Activated naive CD4-positive, alpha-beta T cell treated with anti-CD3 and anti-CD28 coated beads, Interleukin-2, amount 10 ng/mL, durations not matched to agents 7 days and 5 days (primary cell): ENCODE measurements at regions not wholly inside any gene's neighbourhood (a gene's known extent, or its start where the extent isn't known, plus 50 kb on each side); places are given as distances from the start of the nearest gene placed in this dataset.
"Not testable (repeated sequence)": the region's sequence is repeated elsewhere in the genome, so short reads cannot be mapped to it uniquely, and the experiment has no call there.

Experiments used
- CTCF ChIA-PET: fragments of 350-600 bp; sonication (Branson Sonifier 250); formaldehyde crosslinking; loops from one replicate; lab custom pipeline; 2021; ENCODE audit warnings: antibody characterized with exemption; lab: Charles Lee
- DNase-seq: peaks from one replicate; pipeline ENCODE4 v3.0.0-alpha.2; 2020
- H3K27ac Mint-ChIP-seq: one replicate; pipeline ENCODE4 v1.8.0; 2021; ENCODE audit warnings: mild to moderate bottlenecking, moderate library complexity, mixed read lengths
- H3K27me3 Mint-ChIP-seq: one replicate; pipeline ENCODE4 v1.8.0; 2021; ENCODE audit warnings: mild to moderate bottlenecking, mixed read lengths
- H3K36me3 Mint-ChIP-seq: one replicate; pipeline ENCODE4 v1.8.0; 2021; ENCODE audit warnings: mixed read lengths
- H3K4me1 Mint-ChIP-seq: one replicate; pipeline ENCODE4 v1.8.0; 2021; ENCODE audit warnings: mixed read lengths
- H3K4me3 Mint-ChIP-seq: one replicate; pipeline ENCODE4 v1.8.0; 2021; ENCODE audit warnings: mild to moderate bottlenecking, moderate library complexity, mixed read lengths
- H3K9me3 Mint-ChIP-seq: one replicate; pipeline ENCODE4 v1.8.0; 2021; ENCODE audit warnings: mixed read lengths

DNA sequence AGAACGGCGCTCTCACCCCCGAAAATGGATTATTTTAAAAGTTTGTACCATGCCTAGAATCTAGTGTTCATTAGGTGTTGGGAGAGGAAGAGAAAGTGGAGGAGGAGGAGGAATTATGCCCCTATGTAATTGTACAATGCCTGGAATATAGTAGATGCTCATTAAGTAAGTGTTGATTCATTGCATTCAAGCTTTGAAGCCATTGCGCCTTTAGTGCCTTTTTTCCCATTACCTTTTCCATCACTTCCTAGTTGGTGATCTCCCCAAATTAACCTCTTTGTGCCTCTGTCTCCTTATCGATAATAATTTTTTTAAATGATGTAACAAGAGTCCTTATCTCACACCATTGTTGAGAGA, 220.7 kb upstream of the PRICKLE2 start:
- Mint-ChIP-seq H3K4me1 (no peaks in the 10 kb centered on the region), H3K27me3 (peaks cover 62% of the 10 kb centered on the region), H3K4me3 (no peak overlapping the region), H3K9me3 (no peaks in the 10 kb centered on the region), H3K36me3 (no peaks in the 10 kb centered on the region), H3K27ac (no peak overlapping the region)
- CTCF ChIA-PET: no interaction called here
- DNase-seq: no peak

DNA sequence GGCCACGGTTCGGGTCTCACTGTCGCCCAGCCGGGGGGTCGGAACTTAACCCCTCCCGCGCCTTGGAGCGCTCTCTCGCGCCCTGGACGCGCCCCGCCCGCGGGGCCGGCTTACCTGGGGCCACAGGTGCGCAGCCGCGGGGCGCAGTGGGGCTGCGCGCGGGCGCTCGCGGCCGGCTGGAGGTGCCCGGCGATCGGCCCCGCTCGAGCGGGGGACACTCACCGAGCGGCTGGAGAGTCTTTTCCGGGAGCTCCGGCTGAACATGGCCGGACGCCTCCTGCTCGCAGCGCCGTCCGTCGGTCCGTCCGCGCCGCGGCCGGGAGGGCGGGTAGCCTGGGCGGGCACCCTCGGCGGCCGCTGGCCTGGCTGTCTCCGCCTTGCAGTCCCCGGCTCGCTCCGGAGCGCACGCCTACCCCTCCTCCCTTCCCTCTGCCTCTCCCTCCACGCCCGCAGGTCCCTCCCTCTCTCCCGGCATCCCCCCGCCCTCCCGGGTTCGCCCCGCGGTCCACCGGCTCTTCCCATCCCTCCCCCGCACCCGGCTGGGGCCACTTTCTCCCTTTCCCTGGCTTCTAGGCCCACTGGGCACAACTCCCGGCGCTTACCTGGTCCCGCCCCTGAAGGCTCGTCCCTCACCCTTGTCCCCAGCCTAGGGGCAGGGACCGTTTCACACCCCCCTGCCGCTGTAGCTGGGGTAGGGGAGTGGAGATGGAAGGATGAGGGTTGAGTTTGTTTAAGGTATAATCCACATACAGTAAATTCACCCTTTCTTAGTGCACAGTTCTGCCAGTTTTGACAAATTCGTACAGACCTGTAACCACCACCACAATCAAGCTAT, 220.1 kb upstream of the PRICKLE2 start:
- Mint-ChIP-seq H3K27me3 (peaks cover 57% of the 10 kb centered on the region), H3K4me1 (no peaks in the 10 kb centered on the region), H3K36me3 (no peaks in the 10 kb centered on the region), H3K9me3 (no peaks in the 10 kb centered on the region), H3K4me3 (no peak overlapping the region), H3K27ac (no peak overlapping the region)
- DNase-seq: no peak
- CTCF ChIA-PET: no interaction called here

DNA sequence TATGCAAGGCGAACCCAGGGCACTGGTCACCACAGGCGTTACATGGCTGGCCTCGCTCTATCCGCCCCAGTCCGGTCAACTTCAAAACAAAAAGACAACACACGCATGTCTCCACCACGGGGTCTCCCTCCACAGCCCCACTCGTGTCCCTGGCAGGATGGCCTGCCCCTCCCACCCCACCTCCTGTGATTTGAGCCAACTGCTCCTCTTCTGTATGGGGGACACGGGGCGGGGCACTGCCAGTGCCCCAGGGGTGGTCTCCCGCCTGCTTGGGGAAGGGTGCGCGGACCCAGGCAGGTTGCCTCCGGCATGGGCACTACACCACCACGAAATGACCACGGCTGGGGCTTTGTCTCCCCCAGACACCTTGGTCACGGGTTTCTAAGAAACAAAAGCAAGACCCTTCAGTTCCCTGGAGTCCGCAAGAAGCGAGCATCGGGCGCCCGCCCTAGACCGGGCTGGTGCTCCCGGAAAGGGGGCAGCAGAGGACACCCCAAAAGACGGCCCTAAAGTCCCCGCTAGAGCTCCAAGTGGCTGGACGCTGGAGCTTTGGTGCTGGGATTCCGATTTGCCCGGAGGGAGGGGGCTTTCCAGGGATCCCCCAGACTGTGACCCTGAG, 219.3 kb upstream of the PRICKLE2 start:
- Mint-ChIP-seq H3K27me3 (peaks cover 57% of the 10 kb centered on the region), H3K27ac (no peak overlapping the region), H3K9me3 (no peaks in the 10 kb centered on the region), H3K4me1 (no peaks in the 10 kb centered on the region), H3K4me3 (no peak overlapping the region), H3K36me3 (no peaks in the 10 kb centered on the region)
- DNase-seq: no peak
- CTCF ChIA-PET: no interaction called here

- CTCF ChIA-PET: no interaction called here
- no peaks in the 10 kb centered on the region for H3K36me3 Mint-ChIP-seq
- H3K4me1 Mint-ChIP-seq: no peaks in the 10 kb centered on the region
- no peak overlapping the region for H3K4me3 Mint-ChIP-seq
- no peak for DNase-seq
- H3K27me3 Mint-ChIP-seq: peaks cover 60% of the 10 kb centered on the region
- no peaks in the 10 kb centered on the region for H3K9me3 Mint-ChIP-seq
- no peak overlapping the region for H3K27ac Mint-ChIP-seq
These were observed 218.5 kb upstream of the PRICKLE2 start for GRCh38 chr3:64443546-64444381.

DNA sequence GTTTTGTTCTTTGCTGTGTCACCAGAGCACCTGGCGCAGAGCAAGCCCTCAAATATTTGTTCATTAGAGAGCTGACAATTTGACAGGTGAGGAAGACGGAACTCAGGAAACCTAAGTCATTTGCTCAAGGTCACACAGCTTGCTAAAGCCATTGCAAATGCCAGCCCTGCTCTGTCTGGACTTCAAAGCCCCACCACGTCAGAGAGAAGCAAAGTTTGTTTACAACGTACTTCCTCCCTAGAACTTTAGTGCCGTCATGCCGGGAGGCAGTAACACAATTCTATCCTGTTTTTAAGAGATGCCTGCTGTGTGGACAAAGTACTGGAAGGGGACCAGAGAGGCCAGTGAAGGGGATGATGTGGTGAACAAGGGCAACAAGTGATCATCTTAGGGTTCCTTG, 216.6 kb upstream of the PRICKLE2 start:
- Mint-ChIP-seq H3K36me3 (no peaks in the 10 kb centered on the region), H3K27me3 (peaks cover 51% of the 10 kb centered on the region), H3K9me3 (no peaks in the 10 kb centered on the region), H3K4me3 (no peak overlapping the region), H3K27ac (no peak overlapping the region), H3K4me1 (no peaks in the 10 kb centered on the region)
- CTCF ChIA-PET: no interaction called here
- no peak for DNase-seq

- Mint-ChIP-seq H3K4me3 (no peak overlapping the region), H3K9me3 (peaks cover 2% of the 10 kb centered on the region), H3K36me3 (no peaks in the 10 kb centered on the region), H3K27me3 (peaks cover 43% of the 10 kb centered on the region), H3K4me1 (no peaks in the 10 kb centered on the region), H3K27ac (no peak overlapping the region)
- CTCF ChIA-PET: no interaction called here
- DNase-seq: no peak
These were observed 215.2 kb upstream of the PRICKLE2 start for GRCh38 chr3:64440498-64440897.

- H3K4me3 Mint-ChIP-seq: no peak overlapping the region
- CTCF ChIA-PET: no interaction called here
- peaks cover 27% of the 10 kb centered on the region for H3K27me3 Mint-ChIP-seq
These were observed 213.5 kb upstream of the PRICKLE2 start for GRCh38 chr3:64438812-64439211.

DNA sequence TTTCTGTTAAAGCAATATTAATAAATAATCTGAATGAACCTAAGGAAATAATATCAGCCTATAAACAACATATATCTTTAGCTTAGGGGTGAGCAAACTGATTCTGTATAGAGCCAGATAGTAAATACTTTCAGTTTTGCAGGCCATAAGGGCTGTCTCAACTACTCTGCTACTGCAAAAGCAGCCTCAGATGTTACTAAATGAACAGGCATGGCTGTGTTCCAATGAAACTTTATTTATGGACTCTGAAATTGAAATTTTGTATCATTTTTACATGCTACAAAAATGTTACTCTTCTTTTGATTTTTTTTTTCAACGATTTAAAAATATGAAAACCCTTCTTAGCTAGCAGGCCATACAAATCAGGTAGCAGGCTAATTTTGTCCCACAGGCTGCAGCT, 212.8 kb upstream of the PRICKLE2 start:
- H3K27me3 Mint-ChIP-seq: peaks cover 20% of the 10 kb centered on the region

More at GRCh38 chr3:64438812-64439211, 213.5 kb upstream of the PRICKLE2 start:
- Mint-ChIP-seq H3K27ac (no peak overlapping the region), H3K36me3 (peaks cover 2% of the 10 kb centered on the region), H3K9me3 (peaks cover 4% of the 10 kb centered on the region), H3K4me1 (no peaks in the 10 kb centered on the region)
- DNase-seq: no peak

GRCh38 chr3:64437131-64437530, 211.9 kb upstream of the PRICKLE2 start:
- H3K27me3 Mint-ChIP-seq: peaks cover 12% of the 10 kb centered on the region
- peaks cover 4% of the 10 kb centered on the region for H3K9me3 Mint-ChIP-seq
- H3K4me3 Mint-ChIP-seq: no peak overlapping the region
- CTCF ChIA-PET: no interaction called here
- DNase-seq: no peak
- H3K36me3 Mint-ChIP-seq: peaks cover 2% of the 10 kb centered on the region
- no peak overlapping the region for H3K27ac Mint-ChIP-seq
- H3K4me1 Mint-ChIP-seq: no peaks in the 10 kb centered on the region

More for the DNA sequence above, 212.8 kb upstream of the PRICKLE2 start:
- H3K36me3 Mint-ChIP-seq: peaks cover 2% of the 10 kb centered on the region
- no peak overlapping the region for H3K4me3 Mint-ChIP-seq
- CTCF ChIA-PET: no interaction called here
- no peak overlapping the region for H3K27ac Mint-ChIP-seq
- no peak for DNase-seq
- no peaks in the 10 kb centered on the region for H3K4me1 Mint-ChIP-seq
- peaks cover 4% of the 10 kb centered on the region for H3K9me3 Mint-ChIP-seq

GRCh38 chr3:64435023-64435422, 209.8 kb upstream of the PRICKLE2 start:
- H3K36me3 Mint-ChIP-seq, H3K4me3 Mint-ChIP-seq, H3K9me3 Mint-ChIP-seq, H3K4me1 Mint-ChIP-seq, H3K27ac Mint-ChIP-seq, H3K27me3 Mint-ChIP-seq, DNase-seq, CTCF ChIA-PET: not testable (repeated sequence)

DNA sequence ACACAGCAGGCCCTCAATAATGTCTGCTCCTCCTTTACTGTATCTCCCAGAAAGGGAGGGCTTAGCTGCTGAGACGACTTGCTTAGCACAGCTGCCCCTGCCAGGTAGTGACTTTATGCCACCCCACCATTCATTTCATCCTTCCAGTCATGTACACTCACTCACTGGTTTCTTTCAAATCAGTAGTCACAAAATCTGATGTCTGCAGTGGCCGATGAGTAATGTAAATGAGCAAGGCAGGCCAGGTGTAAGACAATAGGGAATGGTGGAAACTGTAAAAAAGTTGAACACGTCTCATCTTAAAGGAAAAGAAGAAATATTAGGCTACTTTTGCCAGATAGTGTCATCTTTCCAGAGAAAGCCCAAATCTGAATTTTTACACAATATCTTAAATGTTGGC, 207.6 kb upstream of the PRICKLE2 start:
- no peaks in the 10 kb centered on the region for H3K4me1 Mint-ChIP-seq
- no peak overlapping the region for H3K4me3 Mint-ChIP-seq
- H3K27me3 Mint-ChIP-seq: no peaks in the 10 kb centered on the region
- no peak for DNase-seq
- H3K36me3 Mint-ChIP-seq: peaks cover 2% of the 10 kb centered on the region
- no peak overlapping the region for H3K27ac Mint-ChIP-seq
- peaks cover 4% of the 10 kb centered on the region for H3K9me3 Mint-ChIP-seq
- CTCF ChIA-PET: no interaction called here

- peaks cover 4% of the 10 kb centered on the region for H3K9me3 Mint-ChIP-seq
- CTCF ChIA-PET: no interaction called here
- DNase-seq: no peak
- H3K27ac Mint-ChIP-seq: no peak overlapping the region
- H3K4me1 Mint-ChIP-seq: no peaks in the 10 kb centered on the region
- peaks cover 2% of the 10 kb centered on the region for H3K36me3 Mint-ChIP-seq
- no peak overlapping the region for H3K4me3 Mint-ChIP-seq
- H3K27me3 Mint-ChIP-seq: no peaks in the 10 kb centered on the region
These were observed 206.3 kb upstream of the PRICKLE2 start for GRCh38 chr3:64431526-64432091.

DNA sequence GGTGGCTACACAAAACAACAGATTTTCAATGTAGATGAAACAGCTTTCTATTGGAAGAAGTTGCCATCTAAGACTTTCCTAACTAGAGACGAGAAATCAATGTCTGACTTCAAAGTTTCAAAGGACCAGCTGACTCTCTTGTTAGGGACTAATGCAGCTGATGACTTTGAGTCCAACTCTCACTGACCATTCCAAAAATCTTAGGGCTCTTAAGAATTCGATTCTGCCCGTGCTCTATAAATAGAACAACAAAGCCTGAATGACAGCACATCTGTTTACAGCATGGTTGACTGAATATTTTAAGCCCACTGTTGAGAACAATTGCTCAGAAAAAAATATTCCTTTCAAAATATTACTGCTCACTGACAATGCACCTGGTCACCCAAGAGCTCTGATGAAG, 202.4 kb upstream of the PRICKLE2 start:
- Mint-ChIP-seq H3K9me3 (no peaks in the 10 kb centered on the region), H3K4me1 (no peaks in the 10 kb centered on the region), H3K27me3 (peaks cover 3% of the 10 kb centered on the region), H3K27ac (no peak overlapping the region), H3K36me3 (no peaks in the 10 kb centered on the region), H3K4me3 (no peak overlapping the region)
- no peak for DNase-seq
- CTCF ChIA-PET: interaction anchor here (0.6 kb wide), 1 partner anchor 628 kb away, joined by 3 read pairs; no protein-coding TSS in a partner anchor

GRCh38 chr3:64426551-64426950, 201.3 kb upstream of the PRICKLE2 start:
- CTCF ChIA-PET: no interaction called here
- peaks cover 3% of the 10 kb centered on the region for H3K27me3 Mint-ChIP-seq
- H3K4me3 Mint-ChIP-seq: no peak overlapping the region
- no peaks in the 10 kb centered on the region for H3K9me3 Mint-ChIP-seq
- H3K4me1 Mint-ChIP-seq: no peaks in the 10 kb centered on the region
- no peaks in the 10 kb centered on the region for H3K36me3 Mint-ChIP-seq
- no peak for DNase-seq
- no peak overlapping the region for H3K27ac Mint-ChIP-seq
